Fibroblast of lung (primary cell): ENCODE measurements at regions not wholly inside any gene's neighbourhood (a gene's known extent, or its start where the extent isn't known, plus 50 kb on each side); places are given as distances from the start of the nearest gene placed in this dataset.

ENCODE experiments used
- EZH2 ChIP-seq: IDR thresholded peaks from 2 replicates; pipeline ENCODE4 v1.5.1; 2012; ENCODE audit warnings: low read length, control low read depth, mild to moderate bottlenecking; ENCODE audit errors: missing control alignments
- TF ChIP-seq, protein P1 (sequence below), 2 donors: IDR thresholded peaks in 1 of 2; conservative IDR thresholded peaks in 1 of 2; 1 replicate in 1 of 2; 2 replicates in 1 of 2; pipeline ENCODE4 v1.5.1; 2011 to 2012; ENCODE audit warnings: low read length in 2 of 2, control low read depth in 1 of 2, inconsistent platforms in 1 of 2, low read depth in 1 of 2, mild to moderate bottlenecking in 1 of 2

GRCh38 chr9:108681851-108682590 is 173.8 kb downstream of the ACTL7B start:
- TF ChIP-seq, protein P1, sequence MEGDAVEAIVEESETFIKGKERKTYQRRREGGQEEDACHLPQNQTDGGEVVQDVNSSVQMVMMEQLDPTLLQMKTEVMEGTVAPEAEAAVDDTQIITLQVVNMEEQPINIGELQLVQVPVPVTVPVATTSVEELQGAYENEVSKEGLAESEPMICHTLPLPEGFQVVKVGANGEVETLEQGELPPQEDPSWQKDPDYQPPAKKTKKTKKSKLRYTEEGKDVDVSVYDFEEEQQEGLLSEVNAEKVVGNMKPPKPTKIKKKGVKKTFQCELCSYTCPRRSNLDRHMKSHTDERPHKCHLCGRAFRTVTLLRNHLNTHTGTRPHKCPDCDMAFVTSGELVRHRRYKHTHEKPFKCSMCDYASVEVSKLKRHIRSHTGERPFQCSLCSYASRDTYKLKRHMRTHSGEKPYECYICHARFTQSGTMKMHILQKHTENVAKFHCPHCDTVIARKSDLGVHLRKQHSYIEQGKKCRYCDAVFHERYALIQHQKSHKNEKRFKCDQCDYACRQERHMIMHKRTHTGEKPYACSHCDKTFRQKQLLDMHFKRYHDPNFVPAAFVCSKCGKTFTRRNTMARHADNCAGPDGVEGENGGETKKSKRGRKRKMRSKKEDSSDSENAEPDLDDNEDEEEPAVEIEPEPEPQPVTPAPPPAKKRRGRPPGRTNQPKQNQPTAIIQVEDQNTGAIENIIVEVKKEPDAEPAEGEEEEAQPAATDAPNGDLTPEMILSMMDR (conservative IDR thresholded peaks at IDR 0.05 in 1 of 2, IDR thresholded peaks at IDR 0.05 in 1 of 2; ENCODE audit: low read depth in 1 of 2, low read length in 2 of 2), result no peak
- no peak for TF ChIP-seq EZH2
